GM18499 (cell line): ENCODE measurements at regions not wholly inside any gene's neighbourhood (a gene's known extent, or its start where the extent isn't known, plus 50 kb on each side); places are given as distances from the start of the nearest gene placed in this dataset.
"Not testable (repeated sequence)": the region's sequence is repeated elsewhere in the genome, so short reads cannot be mapped to it uniquely, and the experiment has no call there.

Source experiments
- ATAC-seq: cut with Tn5 transposase; IDR thresholded peaks from one replicate; pipeline ENCODE4 v1.9.1; 2021; ENCODE audit warnings: moderate number of reproducible peaks; ENCODE audit not compliant: insufficient read depth, unreplicated experiment

DNA sequence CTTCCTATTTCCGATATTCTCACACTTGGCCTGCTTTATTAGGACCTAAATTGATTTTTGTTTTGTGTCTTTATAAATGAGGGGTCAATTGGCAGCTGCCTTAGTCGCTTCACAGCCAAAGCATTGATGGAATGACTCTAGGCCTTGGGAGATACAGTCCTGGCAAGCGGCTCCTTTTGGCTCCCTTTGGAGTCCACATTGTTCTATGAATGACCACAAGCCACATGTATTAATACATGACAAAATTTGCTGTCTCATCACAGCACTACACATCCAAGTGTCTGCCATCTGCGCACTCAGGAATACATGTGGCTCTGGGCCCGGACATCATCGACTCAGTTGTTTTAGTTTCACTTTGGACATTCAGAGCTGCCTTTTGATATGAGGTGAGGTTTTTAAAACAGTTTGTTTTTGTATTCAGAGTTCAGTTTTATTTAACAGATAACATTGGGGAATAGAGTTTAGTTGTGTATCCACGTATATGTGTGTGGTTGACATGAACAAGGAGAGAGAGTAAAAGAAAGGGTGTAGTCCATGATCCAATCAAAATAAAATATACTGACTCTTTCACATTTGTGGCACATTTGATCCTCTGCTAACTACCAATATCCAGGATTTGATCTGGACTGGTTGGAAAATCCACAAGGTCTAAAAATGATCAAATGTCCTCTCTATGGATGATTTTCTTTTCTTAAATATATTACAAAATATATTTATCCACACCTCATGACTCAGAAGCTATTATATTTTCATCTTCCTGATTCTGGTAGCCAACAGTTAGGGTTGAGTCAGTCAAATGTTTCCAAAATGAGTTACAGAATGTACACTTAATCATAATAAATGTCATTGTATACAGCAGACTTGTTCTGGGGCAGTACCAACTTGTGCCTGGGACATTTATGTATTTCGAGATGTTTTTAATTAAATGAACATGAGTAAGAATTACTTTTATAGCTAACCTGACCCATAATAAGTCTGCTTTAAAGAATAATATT, 114.0 kb upstream of the MTAP start:
- no peak for ATAC-seq

DNA sequence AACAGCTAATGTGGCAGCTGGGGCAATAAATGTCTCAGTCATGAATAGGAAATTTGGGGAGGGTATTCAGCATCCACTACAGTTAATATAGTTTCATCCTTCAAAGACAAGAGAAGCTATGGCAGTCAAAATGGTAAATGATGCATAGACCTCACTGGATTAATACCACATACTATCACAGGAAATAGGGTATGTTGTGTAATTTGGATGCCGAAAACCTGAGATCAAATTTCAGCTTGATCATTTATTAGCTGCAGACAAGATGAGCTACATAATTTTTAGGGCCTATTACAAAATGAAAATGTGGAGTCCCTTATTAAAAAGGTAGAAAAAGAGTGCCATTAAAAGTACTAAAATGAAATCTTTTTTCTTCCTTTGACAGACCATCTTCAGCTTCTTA, 112.6 kb upstream of the MTAP start:
- ATAC-seq, result no peak

DNA sequence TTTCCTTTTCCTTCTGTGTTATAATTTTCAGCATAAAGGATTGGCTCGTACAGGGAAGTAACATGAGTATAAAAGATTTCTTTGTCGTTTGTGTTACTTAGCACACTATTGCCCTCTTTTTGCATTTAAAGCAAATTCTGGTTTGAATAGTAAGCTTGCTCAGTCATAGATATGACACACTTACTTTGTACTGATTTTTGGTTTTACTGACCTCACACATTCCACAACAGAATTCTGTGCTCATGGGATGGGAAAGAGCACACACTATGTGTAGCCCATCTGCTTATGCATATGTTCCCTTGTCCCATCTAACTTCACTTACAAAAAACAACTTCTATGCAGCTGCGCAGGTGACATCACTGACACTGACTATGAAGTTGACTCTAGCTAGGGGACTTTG, 111.9 kb upstream of the MTAP start:
- no peak for ATAC-seq

DNA sequence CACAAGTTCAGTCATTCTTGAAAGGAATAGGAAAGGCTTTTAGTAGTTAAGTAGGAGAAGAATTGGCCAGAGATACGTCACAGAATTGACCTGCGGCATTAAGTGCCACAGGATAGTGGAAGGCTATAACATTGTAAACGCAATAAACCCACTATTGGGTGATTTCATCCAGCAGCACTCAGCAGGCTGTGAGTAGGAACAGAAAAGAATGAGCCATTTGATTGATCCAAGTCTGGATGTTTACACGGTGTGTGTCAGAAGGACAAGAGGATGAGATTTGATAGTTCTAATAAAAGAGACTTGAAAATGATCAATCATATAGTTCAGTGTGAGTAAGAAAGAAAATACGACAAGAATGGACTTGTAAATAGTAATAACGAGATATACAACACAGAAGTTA, 110.0 kb upstream of the MTAP start:
- ATAC-seq, result no peak

DNA sequence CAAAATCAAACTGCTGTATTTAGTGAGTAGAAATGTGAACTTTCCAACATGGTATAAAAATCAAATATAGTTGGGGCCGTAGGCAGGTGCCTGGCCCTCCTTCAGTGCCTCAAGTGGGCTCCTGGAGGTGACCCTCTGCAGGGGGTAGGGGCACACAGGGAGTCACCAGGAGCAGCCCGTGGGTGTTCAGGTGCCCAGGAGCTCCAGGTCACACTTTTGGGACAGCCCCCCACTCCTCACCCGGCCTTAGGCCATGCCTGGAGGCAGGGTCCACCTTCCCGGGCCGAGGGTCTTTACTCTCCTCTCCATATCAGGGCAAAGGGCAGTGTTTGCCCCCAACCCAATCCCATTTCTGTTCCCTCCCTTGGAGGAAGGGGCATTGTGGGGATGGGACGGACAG, 108.0 kb upstream of the MTAP start:
- ATAC-seq, result no peak

DNA sequence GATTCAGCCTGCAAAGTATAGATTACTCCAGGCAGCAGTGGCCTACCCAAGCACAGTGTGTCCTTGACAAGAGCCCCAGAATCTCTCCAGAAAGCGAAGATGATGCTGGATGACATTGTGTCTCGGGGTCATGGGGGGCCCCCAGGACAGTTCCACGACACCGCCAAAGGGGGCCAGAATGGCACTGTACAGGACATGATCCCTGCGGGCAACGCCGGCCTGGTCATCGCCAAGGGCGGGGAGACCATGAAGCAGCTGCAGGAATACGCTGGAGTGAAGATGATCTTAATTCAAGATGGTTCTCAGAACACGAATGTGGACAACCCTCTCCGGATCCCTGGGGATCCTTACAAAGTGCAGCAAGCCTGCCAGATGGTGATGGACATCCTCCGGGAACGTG, 107.0 kb upstream of the MTAP start:
- no peak for ATAC-seq

DNA sequence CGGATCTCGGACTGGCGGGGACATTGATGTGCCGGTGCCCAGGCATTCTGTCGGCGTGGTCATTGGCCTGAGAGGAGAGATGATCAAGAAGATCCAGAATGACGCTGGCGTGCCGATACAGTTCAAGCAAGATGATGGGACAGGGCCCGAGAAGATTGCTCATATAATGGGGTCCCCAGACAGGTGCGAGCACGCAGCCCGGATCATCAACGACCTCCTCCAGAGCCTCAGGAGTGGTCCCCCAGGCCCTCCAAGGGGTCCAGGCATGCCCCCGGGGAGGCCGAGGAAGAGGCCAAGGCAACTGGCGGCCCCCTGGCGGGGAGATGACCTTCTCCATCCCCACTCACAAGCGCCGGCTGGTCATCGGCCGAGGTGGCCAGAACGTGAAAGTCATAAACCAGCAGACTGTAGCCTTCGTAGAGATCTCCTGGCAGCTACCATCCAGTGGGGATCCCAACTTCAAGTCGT, 106.5 kb upstream of the MTAP start:
- no peak for ATAC-seq

DNA sequence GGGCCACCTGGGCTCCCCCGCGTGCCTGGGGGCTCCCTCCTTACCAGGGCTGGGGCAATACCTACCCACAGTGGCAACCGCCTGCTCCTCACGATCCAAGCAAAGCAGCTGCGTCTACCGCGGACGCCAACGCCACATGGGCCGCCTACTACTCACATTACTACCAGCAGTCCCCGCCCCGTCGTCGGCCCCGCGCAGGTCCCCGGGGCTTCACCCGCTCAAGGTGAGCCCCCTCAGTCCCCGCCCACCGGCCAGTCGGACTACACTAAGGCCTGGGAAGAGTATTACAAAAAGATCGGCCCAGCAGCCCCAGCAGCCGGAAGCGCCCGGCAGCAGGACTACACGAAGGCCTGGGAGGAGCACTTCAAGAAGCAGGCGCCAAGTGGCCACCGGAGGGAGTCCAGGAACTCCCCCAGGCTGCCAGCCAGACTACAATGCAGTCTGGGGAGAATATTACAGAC, 106.0 kb upstream of the MTAP start:
- ATAC-seq, result no peak

DNA sequence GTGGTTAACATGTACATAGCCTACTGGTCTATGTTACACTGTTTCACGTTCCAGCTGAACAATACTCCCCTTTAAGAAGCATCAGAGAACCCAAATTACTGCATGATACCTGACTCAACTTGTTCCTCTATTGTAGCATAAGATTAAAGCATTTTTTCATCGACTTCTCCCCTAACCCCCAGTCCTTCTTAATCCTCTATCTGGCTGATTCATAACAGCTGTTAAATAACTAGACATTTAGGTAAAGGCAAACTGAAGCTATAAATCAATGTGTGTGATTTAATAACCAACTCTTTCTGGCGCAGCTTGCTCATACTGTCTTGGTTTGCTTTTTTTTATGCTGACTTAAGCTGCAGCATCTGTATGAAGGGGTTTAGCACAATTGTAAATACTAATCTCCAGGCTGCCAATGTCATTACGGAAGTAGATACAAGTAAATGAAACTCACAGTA, 94.2 kb upstream of the MTAP start:
- ATAC-seq, result no peak

DNA sequence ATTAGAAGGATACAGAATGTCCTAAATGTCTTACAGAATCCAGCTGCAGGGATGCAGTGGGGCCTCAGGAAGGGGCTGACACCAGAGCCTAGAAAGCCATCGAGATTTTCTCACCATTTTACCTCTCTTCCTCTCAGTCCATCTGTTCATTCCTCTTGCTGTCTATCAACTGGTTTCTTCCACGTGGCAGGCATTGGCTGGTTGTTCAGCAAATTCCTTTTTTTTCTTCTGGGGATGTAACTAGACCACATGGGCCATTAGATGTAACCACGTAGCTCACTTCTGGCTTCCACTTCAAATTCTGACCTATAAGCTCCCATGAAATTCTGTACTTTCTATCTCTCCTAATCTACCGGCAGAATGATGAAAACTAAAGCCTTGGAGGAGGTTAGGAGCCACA, 93.6 kb upstream of the MTAP start:
- no peak for ATAC-seq

DNA sequence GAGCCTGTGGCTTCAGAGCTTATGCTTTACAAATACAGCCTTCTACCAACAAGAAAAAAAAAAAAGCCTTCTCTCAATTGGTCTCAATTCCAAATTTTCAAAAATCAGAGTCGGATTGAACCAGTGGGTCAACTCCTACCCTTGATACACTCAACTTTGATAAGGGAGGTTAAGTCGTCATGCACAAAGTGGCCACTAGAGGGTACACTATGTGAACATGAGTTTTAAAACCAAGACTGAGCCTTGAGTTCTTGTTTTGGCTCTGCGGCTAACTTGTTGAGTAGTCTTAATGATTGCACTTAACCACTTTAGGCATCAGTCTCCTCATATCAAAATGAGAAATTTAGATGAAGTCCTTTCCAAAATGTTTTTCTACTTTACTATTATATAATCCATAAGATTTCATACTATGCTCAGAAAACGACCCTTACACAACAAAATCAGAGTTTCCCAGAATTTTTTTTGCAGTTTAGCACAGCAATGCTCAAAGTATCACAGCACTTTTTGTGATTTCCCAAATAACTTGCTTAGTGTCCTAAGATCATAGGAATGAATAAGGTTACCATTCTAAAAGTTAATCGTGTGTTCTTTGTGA, 92.9 kb upstream of the MTAP start:
- ATAC-seq, result no peak

DNA sequence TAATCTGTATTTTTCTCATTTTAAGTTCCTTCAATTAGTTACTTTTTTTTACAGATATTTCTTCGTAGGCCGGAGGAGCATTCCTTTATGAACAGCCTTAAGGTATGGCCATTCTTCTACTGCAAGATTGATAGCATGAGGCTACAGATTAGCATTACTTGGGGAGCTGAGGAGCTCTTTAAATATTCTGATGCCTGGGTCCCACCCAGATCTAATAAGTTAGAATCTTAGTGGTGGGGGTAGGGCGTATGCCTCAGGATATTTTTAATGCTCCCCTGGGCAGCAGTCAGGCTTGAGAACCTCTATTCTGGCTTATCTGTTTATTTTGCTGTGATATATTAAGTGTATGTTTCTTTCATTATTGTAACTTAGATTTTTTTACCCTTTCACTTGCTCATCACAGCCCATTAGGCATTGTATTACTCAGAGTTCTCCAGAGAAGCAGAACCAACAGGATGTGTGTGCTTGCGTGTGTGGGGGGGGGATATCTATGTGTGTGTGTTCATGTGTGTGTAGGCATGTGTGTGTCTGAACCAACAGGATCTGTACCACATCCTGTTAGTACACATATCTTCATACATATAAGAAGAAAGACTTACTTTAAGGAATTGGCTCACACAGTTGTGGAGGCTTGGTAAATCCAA, 91.8 kb upstream of the MTAP start:
- no peak for ATAC-seq

DNA sequence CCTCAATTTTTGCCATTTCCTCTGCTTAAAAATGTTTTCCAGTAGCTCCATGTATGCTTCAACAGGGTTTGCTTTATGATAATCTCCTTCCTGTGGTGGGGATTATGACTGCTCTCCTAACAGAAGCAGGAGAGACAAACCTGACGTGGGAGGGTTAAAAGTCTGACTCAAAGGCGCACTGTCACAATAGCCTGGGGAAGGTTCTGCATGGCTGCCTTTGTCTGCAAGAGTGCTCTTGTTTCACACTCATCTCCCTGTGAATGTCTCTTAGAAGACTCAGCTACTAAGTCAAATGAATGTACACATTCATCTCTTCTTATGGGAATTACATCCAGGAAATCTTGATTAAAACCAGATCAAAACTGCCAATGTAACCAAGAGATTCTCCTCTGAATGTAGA, 90.9 kb upstream of the MTAP start:
- peak; percentile 80 for ATAC-seq

DNA sequence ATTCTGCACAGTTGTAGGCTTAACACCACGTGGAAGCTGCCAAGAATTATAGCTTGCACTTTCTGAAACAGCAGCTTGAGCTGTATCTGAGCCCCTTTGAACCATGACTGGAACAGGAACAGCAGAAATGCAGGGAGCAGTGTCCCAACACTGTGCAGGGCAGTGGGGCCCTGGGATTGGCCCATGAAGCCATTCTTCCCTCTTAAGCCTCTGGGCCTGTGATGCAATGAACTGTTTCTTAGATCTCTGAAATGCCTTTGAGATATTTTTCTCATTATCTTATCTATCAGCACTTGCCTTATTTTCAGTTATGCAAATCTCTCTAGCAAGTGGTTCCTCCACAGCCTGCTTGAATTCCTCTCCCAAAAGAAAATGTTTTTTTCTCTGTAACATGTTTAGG, 87.0 kb upstream of the MTAP start:
- no peak for ATAC-seq

DNA sequence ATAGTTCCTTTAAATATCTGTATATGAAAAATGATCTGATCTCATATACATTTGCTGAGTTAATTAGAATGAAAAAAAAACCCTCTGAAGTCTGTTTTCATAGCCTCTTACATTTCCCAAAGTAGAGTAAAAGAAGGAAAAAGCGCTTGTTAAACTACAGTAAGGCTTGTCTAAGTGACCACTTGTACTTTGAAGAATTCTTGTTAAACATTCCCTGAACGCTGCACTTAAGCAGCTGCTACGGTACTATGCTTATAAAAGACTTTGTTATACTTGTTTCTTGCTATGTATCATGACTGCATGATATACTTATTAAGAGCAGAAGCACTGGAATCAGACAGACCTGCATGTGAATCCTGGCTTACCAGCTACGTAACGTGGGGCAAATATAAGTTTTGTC, 81.7 kb upstream of the MTAP start:
- ATAC-seq, result no peak

DNA sequence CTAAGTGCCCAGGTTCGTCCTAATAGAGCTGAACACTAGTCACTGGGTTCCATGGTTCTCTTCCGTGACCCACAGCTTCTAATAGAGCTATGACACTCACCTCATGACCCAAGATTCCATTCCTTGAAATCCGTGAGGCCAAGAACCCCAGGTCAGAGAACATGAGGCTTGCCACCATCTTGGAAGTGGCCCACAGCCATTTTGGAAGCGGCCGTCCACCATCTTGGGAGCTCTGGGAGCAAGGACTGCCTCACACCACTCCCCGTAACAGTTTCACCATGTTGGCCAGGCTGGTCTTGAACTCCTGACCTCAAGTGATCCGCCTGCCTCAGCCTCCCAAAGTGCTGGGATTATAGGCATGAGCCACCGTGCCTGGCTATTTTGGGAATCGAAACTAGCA, 75.0 kb upstream of the MTAP start:
- ATAC-seq, result not testable (repeated sequence)

DNA sequence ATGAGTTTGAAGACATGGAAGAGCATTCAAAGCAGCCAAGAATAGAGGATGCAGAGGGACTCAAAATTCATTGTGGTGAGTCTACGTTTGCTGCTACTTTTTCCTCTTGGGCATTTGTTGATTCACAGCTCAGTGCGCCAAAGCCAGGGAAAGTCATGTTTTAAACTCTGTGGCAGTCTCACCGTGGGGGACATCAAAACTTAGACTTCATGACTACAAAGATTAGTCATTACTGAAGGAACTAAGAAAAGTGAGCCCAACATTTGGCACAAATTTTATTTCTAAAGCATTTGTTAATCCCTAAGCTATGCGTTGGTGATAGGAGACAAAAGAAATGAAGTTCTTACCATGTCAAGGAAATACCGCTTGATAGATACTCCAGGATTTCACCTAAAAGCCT, 73.7 kb upstream of the MTAP start:
- ATAC-seq, result no peak

DNA sequence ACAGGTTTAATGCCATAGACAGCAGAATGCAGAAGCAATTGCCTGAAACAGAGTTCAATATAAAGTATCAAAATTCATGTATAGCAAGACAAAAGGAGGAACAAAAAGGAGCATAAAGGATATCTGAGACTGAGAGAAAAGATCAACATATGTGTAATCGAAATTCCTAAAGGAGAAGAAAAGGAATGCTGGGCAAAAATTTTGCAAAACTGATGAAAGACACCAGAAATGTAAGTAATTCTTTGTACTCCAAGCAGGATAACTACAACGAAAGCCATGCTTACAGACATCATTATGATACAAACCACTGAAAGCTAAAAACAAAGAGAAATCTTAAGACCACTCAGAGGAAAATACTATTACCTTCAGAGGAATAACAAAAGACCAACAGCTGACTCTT, 72.8 kb upstream of the MTAP start:
- no peak for ATAC-seq

DNA sequence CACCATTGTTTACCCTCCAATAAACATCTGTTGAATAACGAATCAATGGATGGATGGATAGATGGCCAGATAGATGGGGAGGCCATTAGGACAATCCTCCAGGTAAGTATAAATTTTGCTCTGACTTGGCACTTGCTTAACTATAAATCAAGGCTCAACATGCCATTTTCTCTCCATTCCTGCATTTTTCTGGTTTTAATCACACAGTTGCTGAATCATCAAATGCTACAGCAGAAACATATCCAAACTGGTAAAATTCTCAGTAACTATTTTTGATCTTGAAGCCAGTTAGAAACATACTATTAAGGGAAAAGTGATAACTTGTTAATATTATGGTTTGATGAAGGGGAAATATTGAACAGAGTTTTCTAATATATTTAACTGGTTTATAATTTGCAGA, 71.5 kb upstream of the MTAP start:
- no peak for ATAC-seq

DNA sequence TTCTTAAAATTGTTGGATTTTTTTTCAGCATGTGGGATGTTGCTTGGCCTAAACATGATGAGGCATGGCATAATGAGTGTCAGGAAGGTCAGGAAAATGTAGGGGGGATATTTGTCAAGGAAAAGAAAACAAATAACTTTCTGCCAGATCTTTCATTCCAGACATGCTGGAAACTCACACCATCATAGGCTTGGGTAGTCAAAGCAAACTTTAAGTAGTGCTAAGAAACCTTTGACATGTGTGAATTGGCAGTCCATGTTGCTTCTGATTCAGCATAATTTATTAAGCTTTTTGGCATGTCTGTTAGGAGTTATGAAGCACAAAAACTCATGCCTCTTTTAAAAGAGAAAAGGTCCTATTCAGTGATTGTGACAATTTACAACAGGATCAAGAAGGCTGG, 61.3 kb upstream of the MTAP start:
- ATAC-seq, result no peak

DNA sequence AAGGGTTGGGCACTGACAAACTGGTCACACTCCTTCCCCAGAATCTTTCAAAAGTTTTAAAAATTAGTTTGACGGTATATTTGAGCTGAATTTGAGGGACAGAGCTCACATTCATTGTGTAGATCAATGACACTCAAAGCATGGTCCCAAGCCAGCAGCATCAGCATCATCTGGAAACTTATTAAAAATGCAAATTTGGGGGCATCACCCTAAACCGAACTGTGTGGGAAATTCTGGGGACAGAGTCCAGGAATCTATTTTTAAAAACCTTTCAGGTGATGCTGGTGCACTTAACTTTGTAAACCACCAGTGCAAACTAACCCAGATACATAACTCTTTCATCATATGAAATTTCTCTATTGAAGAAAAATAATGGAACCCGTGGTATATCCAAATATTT, 58.1 kb upstream of the MTAP start:
- no peak for ATAC-seq
